BLaER1 treated with 17β-estradiol and CSF1 and Interleukin-3, amounts not matched to agents 10 nM and 100 nM (cell line): ENCODE measurements at regions not wholly inside any gene's neighbourhood (a gene's known extent, or its start where the extent isn't known, plus 50 kb on each side); places are given as distances from the start of the nearest gene placed in this dataset.
A peak's percentile ranks its signal among the peaks of the same experiment; 100 is the strongest.

Experiments used
- H3K27ac ChIP-seq, 11 experiments: shearing (Covaris generic); formaldehyde crosslinking; 2 replicates each; pipeline ENCODE4 v1.8.1; 2022
- H3K27me3 ChIP-seq, 11 experiments: shearing (Covaris generic); formaldehyde crosslinking; 2 replicates each; pipeline ENCODE4 v1.8.1; 2022
- H3K36me3 ChIP-seq, 11 experiments: shearing (Covaris generic); formaldehyde crosslinking; 2 replicates each; pipeline ENCODE4 v1.8.1; 2022
- H3K4me1 ChIP-seq, 10 experiments: shearing (Covaris generic); formaldehyde crosslinking; 2 replicates each; pipeline ENCODE4 v1.8.1; 2022
- H3K4me2 ChIP-seq, 11 experiments: shearing (Covaris generic); formaldehyde crosslinking; 2 replicates each; pipeline ENCODE4 v1.8.1; 2022
- H3K4me3 ChIP-seq, 10 experiments: shearing (Covaris generic); formaldehyde crosslinking; 2 replicates each; pipeline ENCODE4 v1.8.1; 2022
- H3K9ac ChIP-seq, 11 experiments: shearing (Covaris generic); formaldehyde crosslinking; 2 replicates each; pipeline ENCODE4 v1.8.1; 2022
- H3K9me3 ChIP-seq, 11 experiments: shearing (Covaris generic); formaldehyde crosslinking; replicated peaks in 1 of 11; 2 replicates each; pipeline ENCODE4 v1.8.1; 2022
- H4K20me1 ChIP-seq, 11 experiments: shearing (Covaris generic); formaldehyde crosslinking; 2 replicates each; pipeline ENCODE4 v1.8.1; 2022
- Cebpa-rat ChIP-seq, 11 experiments: shearing (Covaris generic); IDR thresholded peaks; 2 replicates each; pipeline ENCODE4 v1.8.1; 2022

DNA sequence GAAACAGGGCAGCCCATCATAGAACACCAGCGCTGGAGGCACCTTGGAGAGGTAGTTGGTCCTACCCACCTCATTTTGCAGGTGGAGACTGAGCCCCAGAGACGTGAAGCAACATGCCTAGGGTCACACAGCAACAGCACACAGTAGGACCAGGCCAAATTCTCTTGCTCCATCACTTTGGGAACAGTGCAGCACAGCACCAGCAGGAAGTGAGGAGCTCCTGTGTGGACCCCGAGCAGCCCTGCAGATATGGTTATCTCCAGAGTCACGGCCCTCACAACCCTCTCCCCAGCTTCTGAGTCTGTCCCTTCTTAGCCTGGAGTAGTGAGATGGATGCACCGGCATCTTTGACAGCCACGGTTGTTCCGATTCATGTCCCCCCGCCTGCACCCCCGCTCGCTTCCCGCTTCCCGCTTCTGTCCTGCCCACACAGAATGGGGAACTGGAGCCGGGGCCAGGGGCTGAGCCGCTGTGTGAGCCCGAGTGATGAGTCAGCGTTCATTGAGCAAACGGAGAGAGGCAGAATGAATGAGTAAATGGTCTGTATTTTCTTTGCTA is 72.6 kb upstream of the DUSP22 start:
- no peak for TF ChIP-seq Cebpa-rat (IDR thresholded peaks at IDR 0.05)
- H3K9me3 ChIP-seq, result peaks cover 0 to 8% (median 3%) of the 10 kb centered on the region in 11 experiments; a peak in 20 of 22 replicates
- H3K27ac ChIP-seq, result 0 out of 22 replicates have a peak overlapping the region, but pooled peaks of 1 of the 11 experiments have one; percentile 16
- H3K27me3 ChIP-seq, result no peaks in the 10 kb centered on the region
- H3K4me3 ChIP-seq, result 0 out of 20 replicates have a peak overlapping the region, but pooled peaks of 1 of the 10 experiments have one; percentile 9
- peak overlapping the region; percentile 75 to 89 (median 82) for H3K4me2 ChIP-seq
- no peak overlapping the region for H3K9ac ChIP-seq
- no peaks in the 10 kb centered on the region for H4K20me1 ChIP-seq
- H3K36me3 ChIP-seq, result no peaks in the 10 kb centered on the region
- peaks cover 44 to 66% (median 60%) of the 10 kb centered on the region in 10 experiments for H3K4me1 ChIP-seq

DNA sequence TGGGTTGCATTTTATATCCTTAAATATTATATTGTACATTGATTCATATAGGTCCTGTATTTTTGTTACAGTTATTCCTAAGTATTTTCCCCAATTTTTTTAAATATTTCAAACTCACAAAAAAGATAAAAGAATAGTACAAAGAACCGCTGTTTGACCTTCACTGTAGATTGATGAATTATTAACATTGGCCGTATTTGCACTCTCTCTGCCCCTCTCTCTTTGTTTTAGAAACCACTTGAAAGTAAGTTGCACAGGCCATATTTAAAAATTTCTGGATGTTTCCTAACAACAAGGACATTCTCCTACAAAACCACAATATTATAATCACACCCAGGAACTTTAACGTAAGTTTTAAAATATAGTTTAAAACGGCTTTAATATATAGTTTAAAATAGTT is 72.0 kb upstream of the DUSP22 start:
- H3K4me2 ChIP-seq, result peak overlapping the region; percentile 71 to 84 (median 80); a peak in 21 of 22 replicates
- no peaks in the 10 kb centered on the region for H3K27me3 ChIP-seq
- peaks cover 50 to 70% (median 63%) of the 10 kb centered on the region in 10 experiments for H3K4me1 ChIP-seq
- H4K20me1 ChIP-seq, result no peaks in the 10 kb centered on the region
- peak overlapping the region in 2 of 11 experiments; percentile 21 to 53; a peak in 2 of 22 replicates for H3K27ac ChIP-seq
- H3K9ac ChIP-seq, result no peak overlapping the region
- no peaks in the 10 kb centered on the region for H3K36me3 ChIP-seq
- no peak for TF ChIP-seq Cebpa-rat (IDR thresholded peaks at IDR 0.05)
- H3K4me3 ChIP-seq, result no peak overlapping the region
- H3K9me3 ChIP-seq, result 0 out of 22 replicates have a peak, but pooled peaks cover 0 to 3% (median 0%) of the 10 kb centered on the region in 11 experiments

DNA sequence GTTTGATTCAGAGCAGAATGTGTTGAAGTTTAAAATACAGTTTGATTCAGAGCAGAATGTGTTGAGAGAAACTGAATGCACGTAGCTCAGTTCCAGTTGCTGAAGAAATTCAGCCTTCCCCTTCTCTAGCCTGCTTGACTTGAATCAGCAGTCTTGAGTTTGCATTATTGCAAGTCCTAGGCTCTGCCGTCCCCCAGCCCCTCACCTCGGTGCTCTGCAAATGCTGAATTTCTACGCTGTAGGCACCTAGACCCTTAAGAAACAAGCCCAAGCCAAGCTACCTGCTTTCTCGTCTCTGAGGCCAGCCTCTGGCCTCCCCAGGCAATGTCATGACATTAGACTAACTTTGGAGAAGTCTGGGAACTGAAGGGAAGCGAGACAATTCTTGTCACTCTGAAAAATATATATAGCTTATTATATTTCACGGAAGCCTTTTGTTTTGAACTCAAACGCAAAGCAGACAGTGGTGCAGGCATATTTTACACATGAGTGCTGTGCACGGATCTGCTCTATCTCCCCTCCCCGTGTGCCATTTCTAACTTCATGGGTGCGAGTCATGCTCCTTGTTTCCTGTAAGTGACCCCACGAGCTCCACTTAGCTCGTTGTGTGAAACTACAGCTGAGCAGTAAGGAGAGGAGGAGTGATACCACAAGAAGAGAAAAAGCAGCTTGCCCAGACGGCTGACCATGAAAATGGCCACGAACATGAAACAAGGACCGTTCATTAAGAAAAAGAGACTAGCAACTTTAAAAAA is 71.4 kb upstream of the DUSP22 start:
- peak overlapping the region; percentile 71 to 84 (median 80) for H3K4me2 ChIP-seq
- peak overlapping the region in 7 of 11 experiments; percentile 1 to 53 (median 21); a peak in 9 of 22 replicates for H3K27ac ChIP-seq

DNA sequence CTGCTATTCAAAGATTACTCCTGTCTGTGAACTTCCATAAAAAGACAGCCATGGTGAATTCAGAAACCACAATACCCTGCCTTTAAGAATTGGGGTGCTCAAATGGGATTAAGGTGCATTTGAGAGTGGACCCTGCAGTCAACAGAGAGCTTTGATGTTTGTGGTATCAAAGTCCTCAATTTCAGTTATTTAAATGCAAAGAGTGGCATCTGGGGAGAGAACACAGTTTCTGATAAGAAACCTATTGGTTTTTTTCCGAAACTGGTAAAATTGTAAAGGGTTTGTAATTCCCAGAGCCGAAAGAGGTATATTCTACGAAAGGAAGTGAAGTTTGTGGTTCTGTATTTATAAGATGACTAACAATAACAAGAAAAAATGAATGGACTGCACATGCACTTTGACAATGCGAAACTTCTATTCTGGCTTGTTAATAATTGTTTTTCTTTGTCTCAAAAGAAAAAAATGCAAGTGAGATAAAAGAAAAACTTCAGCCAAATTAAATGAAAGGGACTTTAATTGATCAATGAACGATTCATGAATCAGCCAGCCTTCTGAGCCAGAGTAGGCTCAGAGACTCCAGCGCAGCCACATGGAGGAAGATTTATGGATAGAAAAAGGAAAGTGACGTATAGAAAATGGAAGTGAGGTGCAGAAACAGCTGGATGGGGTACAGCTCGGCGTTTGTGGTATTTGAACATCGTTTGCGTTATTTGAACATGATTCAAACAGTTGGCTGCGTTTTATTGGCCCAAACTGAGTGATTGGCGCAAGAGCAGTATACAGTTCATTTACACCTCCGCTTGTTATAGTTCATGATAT is 70.5 kb upstream of the DUSP22 start:
- Histone ChIP-seq H3K36me3 (no peaks in the 10 kb centered on the region), H3K27me3 (no peaks in the 10 kb centered on the region), H3K9me3 (no peaks in the 10 kb centered on the region), H3K27ac (no peak overlapping the region; a peak in 1 of 22 replicates), H3K9ac (0 out of 22 replicates have a peak overlapping the region, but pooled peaks of 2 of the 11 experiments have one; percentile 12 to 13), H3K4me3 (no peak overlapping the region), H3K4me1 (peaks cover 61 to 79% (median 72%) of the 10 kb centered on the region in 10 experiments), H4K20me1 (no peaks in the 10 kb centered on the region), H3K4me2 (peak overlapping the region; percentile 71 to 84 (median 80))
- no peak for TF ChIP-seq Cebpa-rat (IDR thresholded peaks at IDR 0.05)

More for the DNA sequence above, 71.4 kb upstream of the DUSP22 start:
- no peaks in the 10 kb centered on the region for H3K27me3 ChIP-seq
- no peaks in the 10 kb centered on the region for H3K9me3 ChIP-seq
- H3K4me3 ChIP-seq, result peak overlapping the region in 1 of 10 experiments; percentile 6; a peak in 1 of 20 replicates
- TF ChIP-seq Cebpa-rat (IDR thresholded peaks at IDR 0.05), result no peak
- H3K36me3 ChIP-seq, result no peaks in the 10 kb centered on the region
- H3K4me1 ChIP-seq, result peaks cover 56 to 70% (median 63%) of the 10 kb centered on the region in 10 experiments
- no peaks in the 10 kb centered on the region for H4K20me1 ChIP-seq
- H3K9ac ChIP-seq, result peak overlapping the region in 3 of 11 experiments; percentile 11 to 13 (median 12); a peak in 1 of 22 replicates

DNA sequence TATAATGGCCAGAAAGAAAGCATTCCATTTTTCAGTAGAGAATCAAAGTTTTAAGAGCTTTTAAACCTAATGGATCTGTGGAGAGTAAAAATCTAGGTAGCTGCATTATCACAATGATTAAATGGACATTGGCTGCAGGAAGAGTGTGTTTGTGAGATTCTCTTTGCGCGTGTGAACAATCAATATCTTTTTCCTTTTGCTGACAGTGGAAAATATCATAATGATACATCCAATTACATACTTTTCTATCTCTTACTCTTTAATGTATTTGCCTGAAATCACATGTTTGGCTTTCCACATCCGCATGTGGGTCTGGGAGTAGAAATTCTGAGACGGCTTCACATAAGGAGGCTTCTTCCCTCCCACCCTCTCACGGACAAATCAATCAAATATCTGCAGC is 69.8 kb upstream of the DUSP22 start:
- H3K9ac ChIP-seq, result no peak overlapping the region
- TF ChIP-seq Cebpa-rat (IDR thresholded peaks at IDR 0.05), result no peak
- peaks cover 68 to 81% (median 74%) of the 10 kb centered on the region in 10 experiments for H3K4me1 ChIP-seq
- H3K4me2 ChIP-seq, result no peak overlapping the region; a peak in 1 of 22 replicates
- no peaks in the 10 kb centered on the region for H3K36me3 ChIP-seq
- no peak overlapping the region for H3K4me3 ChIP-seq
- no peaks in the 10 kb centered on the region for H3K27me3 ChIP-seq
- H3K27ac ChIP-seq, result no peak overlapping the region
- H4K20me1 ChIP-seq, result no peaks in the 10 kb centered on the region
- H3K9me3 ChIP-seq, result no peaks in the 10 kb centered on the region

DNA sequence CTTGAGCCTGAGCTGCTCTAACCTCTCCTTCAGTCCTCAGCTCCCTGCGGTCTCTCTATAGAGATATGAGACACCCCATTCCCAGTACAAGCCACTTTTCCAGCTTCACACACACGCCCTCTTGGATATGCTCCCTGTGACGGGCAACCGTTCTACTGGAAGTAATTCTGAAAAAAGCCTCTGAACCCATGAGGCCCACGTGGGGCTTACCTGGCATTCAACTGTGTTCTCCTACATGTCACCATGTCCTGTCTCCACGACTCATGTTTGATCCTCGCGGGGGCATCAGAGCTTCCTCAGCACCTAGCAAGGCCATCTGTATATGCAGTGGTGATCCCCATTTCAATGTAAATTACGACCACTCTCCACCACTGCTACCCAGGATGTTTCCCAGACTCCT is 69.2 kb upstream of the DUSP22 start:
- Histone ChIP-seq H3K36me3 (no peaks in the 10 kb centered on the region), H4K20me1 (no peaks in the 10 kb centered on the region), H3K4me3 (no peak overlapping the region), H3K4me2 (no peak overlapping the region), H3K27ac (no peak overlapping the region), H3K9me3 (no peaks in the 10 kb centered on the region), H3K9ac (0 out of 22 replicates have a peak overlapping the region, but pooled peaks of 1 of the 11 experiments have one; percentile 22), H3K4me1 (peaks cover 71 to 81% (median 74%) of the 10 kb centered on the region in 10 experiments), H3K27me3 (peaks cover 0 to 6% (median 0%) of the 10 kb centered on the region in 11 experiments; a peak in 1 of 22 replicates)
- no peak for TF ChIP-seq Cebpa-rat (IDR thresholded peaks at IDR 0.05)

DNA sequence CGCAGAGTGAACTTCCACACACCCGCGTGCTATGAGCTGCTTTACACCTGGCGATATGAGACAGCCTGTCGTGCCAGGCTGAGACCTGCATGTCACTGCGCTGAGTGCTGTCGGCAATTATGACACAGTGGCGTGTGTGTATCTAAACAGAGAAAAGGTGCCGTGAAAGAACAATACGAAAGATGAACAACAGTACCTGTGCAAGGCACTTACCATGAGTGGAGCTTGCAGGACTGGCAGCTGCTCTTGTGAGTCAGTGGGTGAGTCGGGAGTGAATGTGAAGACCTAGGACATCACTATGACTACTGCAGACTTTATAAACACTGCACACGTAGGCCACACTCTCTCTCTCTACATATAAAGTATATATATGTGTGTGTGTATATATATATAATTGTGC is 68.5 kb upstream of the DUSP22 start:
- Histone ChIP-seq H3K36me3 (no peaks in the 10 kb centered on the region), H3K4me1 (peaks cover 68 to 78% (median 72%) of the 10 kb centered on the region in 10 experiments), H3K9ac (no peak overlapping the region), H3K27ac (no peak overlapping the region), H3K27me3 (peaks cover 0 to 9% (median 0%) of the 10 kb centered on the region in 11 experiments; a peak in 1 of 22 replicates), H4K20me1 (no peaks in the 10 kb centered on the region), H3K4me2 (no peak overlapping the region), H3K9me3 (no peaks in the 10 kb centered on the region), H3K4me3 (no peak overlapping the region)
- no peak for TF ChIP-seq Cebpa-rat (IDR thresholded peaks at IDR 0.05)

DNA sequence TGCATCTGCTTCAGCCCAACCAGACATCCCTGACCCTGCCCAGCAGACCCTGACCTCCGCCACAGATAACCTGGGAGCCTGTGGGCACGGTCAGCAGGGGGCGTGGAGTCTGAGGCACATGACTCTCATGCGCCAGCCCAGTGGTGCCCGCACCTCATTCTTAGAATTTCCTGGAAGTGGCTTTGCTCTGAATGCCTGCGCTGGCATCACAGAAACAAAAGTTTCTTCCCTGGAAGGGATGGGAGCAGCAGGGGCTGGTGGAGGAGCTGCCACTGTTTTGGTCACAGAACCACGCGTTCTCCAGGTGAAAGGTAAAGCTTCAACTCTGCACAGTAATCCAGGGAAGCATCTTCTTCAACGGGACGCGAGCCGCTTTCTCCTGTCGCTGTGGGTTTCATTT is 67.9 kb upstream of the DUSP22 start:
- no peak overlapping the region for H3K9ac ChIP-seq
- no peaks in the 10 kb centered on the region for H3K36me3 ChIP-seq
- no peak overlapping the region for H3K27ac ChIP-seq
- no peaks in the 10 kb centered on the region for H4K20me1 ChIP-seq
- H3K27me3 ChIP-seq, result peaks cover 0 to 9% (median 0%) of the 10 kb centered on the region in 11 experiments; a peak in 1 of 22 replicates
- TF ChIP-seq Cebpa-rat (IDR thresholded peaks at IDR 0.05), result no peak
- peak overlapping the region in 2 of 11 experiments; percentile 79; a peak in 5 of 22 replicates for H3K4me2 ChIP-seq
- H3K4me3 ChIP-seq, result no peak overlapping the region
- peaks cover 62 to 73% (median 69%) of the 10 kb centered on the region in 10 experiments for H3K4me1 ChIP-seq
- H3K9me3 ChIP-seq, result no peaks in the 10 kb centered on the region
